ENCODE measurements at regions not wholly inside any gene's neighbourhood (a gene's known extent, or its start where the extent isn't known, plus 50 kb on each side); places are given as distances from the start of the nearest gene placed in this dataset.

GRCh38 chr11:15675683-15676082 lies 561.0 kb downstream of the INSC start:
- Histone ChIP-seq H3K4me3 (ENCODE audit: low read length) (no peak overlapping the region), H4K20me1 (ENCODE audit: low read length) (no peaks in the 10 kb centered on the region), H3K9me2 (replicated peaks; ENCODE audit: low read length) (no peaks in the 10 kb centered on the region), H3K27ac (ENCODE audit: low read length) (no peak overlapping the region), H3K9ac (ENCODE audit: low read length) (no peak overlapping the region), H3K36me3 (ENCODE audit: low read depth, low read length) (no peaks in the 10 kb centered on the region), H3K4me1 (ENCODE audit: insufficient read depth, low read length) (no peaks in the 10 kb centered on the region), H3K9me3 (ENCODE audit: low read length) (0 out of 2 replicates have a peak, but pooled peaks cover 4% of the 10 kb centered on the region), H3K79me2 (ENCODE audit: low read length) (no peaks in the 10 kb centered on the region), H3F3A (ENCODE audit: low read length, unreplicated experiment) (no peaks in the 10 kb centered on the region), H3K27me3 (ENCODE audit: low read length) (no peaks in the 10 kb centered on the region), H3K4me2 (ENCODE audit: low read length) (no peak overlapping the region), H2AFZ (ENCODE audit: low read length) (no peak overlapping the region)
- ATAC-seq (no peak), DNase-seq (no peak)
- ChIA-PET CTCF (interaction anchor here (0.6 kb wide), 1 partner anchor 34 kb away, joined by 3 read pairs; no protein-coding TSS in a partner anchor), POLR2A (ENCODE audit: unreplicated experiment) (no interaction called here)
- TF ChIP-seq EZH2 (IDR thresholded peaks at IDR 0.05; ENCODE audit: low read length, unreplicated experiment): no peak
- no peak for TF ChIP-seq CTCF (conservative IDR thresholded peaks at IDR 0.05; ENCODE audit: low read depth, low read length)
- TF ChIP-seq EZH2phosphoT487 (IDR thresholded peaks at IDR 0.05; ENCODE audit: borderline replicate concordance, low read length): no peak
- no TSS peak for BruUV-seq (replicated peaks)
- intact Hi-C loops (cut with micrococcal nuclease): no loop called here

DNA sequence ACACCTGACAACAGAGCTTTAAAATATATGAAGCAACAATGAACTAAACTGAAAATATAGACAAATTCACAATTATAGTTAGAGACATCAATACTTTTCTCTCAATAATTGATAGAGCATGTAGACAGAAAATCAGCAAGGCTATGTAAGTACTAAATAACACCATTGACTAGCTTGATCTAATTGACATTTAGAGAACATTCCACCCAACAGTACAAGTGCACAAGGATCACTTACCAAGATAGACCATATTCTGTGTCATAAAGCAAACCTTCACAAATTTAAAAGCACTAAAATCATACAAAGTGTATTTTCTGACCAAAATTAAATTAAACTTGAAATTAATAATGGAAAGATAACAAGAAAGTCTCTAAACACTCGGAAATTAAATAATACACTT lies 562.5 kb downstream of the INSC start:
- H3K27ac ChIP-seq (ENCODE audit: low read length): no peak overlapping the region
- H3F3A ChIP-seq (ENCODE audit: low read length, unreplicated experiment): no peaks in the 10 kb centered on the region
- no peaks in the 10 kb centered on the region for H3K9me2 ChIP-seq (replicated peaks; ENCODE audit: low read length)
- no peak overlapping the region for H3K4me2 ChIP-seq (ENCODE audit: low read length)
- H3K9ac ChIP-seq (ENCODE audit: low read length): no peak overlapping the region
- no peaks in the 10 kb centered on the region for H3K36me3 ChIP-seq (ENCODE audit: low read depth, low read length)
- no peak overlapping the region for H3K4me3 ChIP-seq (ENCODE audit: low read length)
- H4K20me1 ChIP-seq (ENCODE audit: low read length): no peaks in the 10 kb centered on the region
- DNase-seq (no peak), ATAC-seq (no peak)
- no peaks in the 10 kb centered on the region for H3K27me3 ChIP-seq (ENCODE audit: low read length)
- POLR2A ChIA-PET (ENCODE audit: unreplicated experiment): interaction anchor here (0.7 kb wide), 1 partner anchor 10 kb away, joined by 3 read pairs; no protein-coding TSS in a partner anchor
- no peaks in the 10 kb centered on the region for H3K4me1 ChIP-seq (ENCODE audit: insufficient read depth, low read length)
- TF ChIP-seq CTCF (conservative IDR thresholded peaks at IDR 0.05; ENCODE audit: low read depth, low read length): no peak
- TF ChIP-seq EZH2 (IDR thresholded peaks at IDR 0.05; ENCODE audit: low read length, unreplicated experiment): no peak
- no peak for TF ChIP-seq EZH2phosphoT487 (IDR thresholded peaks at IDR 0.05; ENCODE audit: borderline replicate concordance, low read length)
- 0 out of 2 replicates have a peak, but pooled peaks cover 4% of the 10 kb centered on the region for H3K9me3 ChIP-seq (ENCODE audit: low read length)
- H3K79me2 ChIP-seq (ENCODE audit: low read length): no peaks in the 10 kb centered on the region
- intact Hi-C loops (cut with micrococcal nuclease): no loop called here
- H2AFZ ChIP-seq (ENCODE audit: low read length): no peak overlapping the region
- BruUV-seq (replicated peaks): no TSS peak
- CTCF ChIA-PET: no interaction called here

- H3K36me3 ChIP-seq (ENCODE audit: low read depth, low read length): no peaks in the 10 kb centered on the region
- no peak overlapping the region for H2AFZ ChIP-seq (ENCODE audit: low read length)
- H3K9me2 ChIP-seq (replicated peaks; ENCODE audit: low read length): no peaks in the 10 kb centered on the region
- H3K4me3 ChIP-seq (ENCODE audit: low read length): no peak overlapping the region
- TF ChIP-seq EZH2phosphoT487 (IDR thresholded peaks at IDR 0.05; ENCODE audit: borderline replicate concordance, low read length): no peak
- no peak for TF ChIP-seq CTCF (conservative IDR thresholded peaks at IDR 0.05; ENCODE audit: low read depth, low read length)
- TF ChIP-seq EZH2 (IDR thresholded peaks at IDR 0.05; ENCODE audit: low read length, unreplicated experiment): no peak
- DNase-seq: no peak
- H3F3A ChIP-seq (ENCODE audit: low read length, unreplicated experiment): no peaks in the 10 kb centered on the region
- H3K4me1 ChIP-seq (ENCODE audit: insufficient read depth, low read length): no peaks in the 10 kb centered on the region
- ChIA-PET CTCF (no interaction called here), POLR2A (ENCODE audit: unreplicated experiment) (no interaction called here)
- no peaks in the 10 kb centered on the region for H3K79me2 ChIP-seq (ENCODE audit: low read length)
- no peak overlapping the region for H3K4me2 ChIP-seq (ENCODE audit: low read length)
- no peaks in the 10 kb centered on the region for H3K9me3 ChIP-seq (ENCODE audit: low read length)
- intact Hi-C loops (cut with micrococcal nuclease): no loop called here
- H3K9ac ChIP-seq (ENCODE audit: low read length): no peak overlapping the region
- ATAC-seq: no peak
- no TSS peak for BruUV-seq (replicated peaks)
- H4K20me1 ChIP-seq (ENCODE audit: low read length): no peaks in the 10 kb centered on the region
- H3K27ac ChIP-seq (ENCODE audit: low read length): no peak overlapping the region
- H3K27me3 ChIP-seq (ENCODE audit: low read length): no peaks in the 10 kb centered on the region
Measured at GRCh38 chr11:15683528-15683927, 568.8 kb downstream of the INSC start.
